Fibroblast of villous mesenchyme (primary cell): ENCODE measurements at regions not wholly inside any gene's neighbourhood (a gene's known extent, or its start where the extent isn't known, plus 50 kb on each side); places are given as distances from the start of the nearest gene placed in this dataset.

Experiments
- DNase-seq: peaks from one replicate; pipeline ENCODE4 v3.0.0-alpha.2; 2010; ENCODE audit warnings: low read depth
- H3K4me3 ChIP-seq: 2 replicates; pipeline ENCODE4 v1.5.1; 2011; ENCODE audit warnings: low read depth, mild to moderate bottlenecking, low read length
- TF ChIP-seq, protein P1 (sequence below): IDR thresholded peaks from 2 replicates; pipeline ENCODE4 v1.5.1; 2012; ENCODE audit warnings: low read depth, mild to moderate bottlenecking, low read length; ENCODE audit not compliant: insufficient read depth

- DNase-seq: no peak
- no peak overlapping the region for H3K4me3 ChIP-seq
- TF ChIP-seq, protein P1, sequence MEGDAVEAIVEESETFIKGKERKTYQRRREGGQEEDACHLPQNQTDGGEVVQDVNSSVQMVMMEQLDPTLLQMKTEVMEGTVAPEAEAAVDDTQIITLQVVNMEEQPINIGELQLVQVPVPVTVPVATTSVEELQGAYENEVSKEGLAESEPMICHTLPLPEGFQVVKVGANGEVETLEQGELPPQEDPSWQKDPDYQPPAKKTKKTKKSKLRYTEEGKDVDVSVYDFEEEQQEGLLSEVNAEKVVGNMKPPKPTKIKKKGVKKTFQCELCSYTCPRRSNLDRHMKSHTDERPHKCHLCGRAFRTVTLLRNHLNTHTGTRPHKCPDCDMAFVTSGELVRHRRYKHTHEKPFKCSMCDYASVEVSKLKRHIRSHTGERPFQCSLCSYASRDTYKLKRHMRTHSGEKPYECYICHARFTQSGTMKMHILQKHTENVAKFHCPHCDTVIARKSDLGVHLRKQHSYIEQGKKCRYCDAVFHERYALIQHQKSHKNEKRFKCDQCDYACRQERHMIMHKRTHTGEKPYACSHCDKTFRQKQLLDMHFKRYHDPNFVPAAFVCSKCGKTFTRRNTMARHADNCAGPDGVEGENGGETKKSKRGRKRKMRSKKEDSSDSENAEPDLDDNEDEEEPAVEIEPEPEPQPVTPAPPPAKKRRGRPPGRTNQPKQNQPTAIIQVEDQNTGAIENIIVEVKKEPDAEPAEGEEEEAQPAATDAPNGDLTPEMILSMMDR: no peak
These were observed 78.3 kb upstream of the ASIC2 start for GRCh38 chr17:33371377-33371776.

GRCh38 chr17:33373273-33373672 is 80.2 kb upstream of the ASIC2 start:
- H3K4me3 ChIP-seq: no peak overlapping the region
- DNase-seq: no peak
- TF ChIP-seq, protein P1: no peak

- TF ChIP-seq, protein P1: no peak
- DNase-seq: no peak
- no peak overlapping the region for H3K4me3 ChIP-seq
These were observed 82.0 kb upstream of the ASIC2 start for GRCh38 chr17:33375103-33375502.

GRCh38 chr17:33375783-33376182 is 82.7 kb upstream of the ASIC2 start:
- no peak overlapping the region for H3K4me3 ChIP-seq
- TF ChIP-seq, protein P1: no peak
- DNase-seq: no peak

- no peak overlapping the region for H3K4me3 ChIP-seq
- no peak for DNase-seq
- TF ChIP-seq, protein P1: no peak
These were observed 84.9 kb upstream of the ASIC2 start for GRCh38 chr17:33377837-33378595.

DNA sequence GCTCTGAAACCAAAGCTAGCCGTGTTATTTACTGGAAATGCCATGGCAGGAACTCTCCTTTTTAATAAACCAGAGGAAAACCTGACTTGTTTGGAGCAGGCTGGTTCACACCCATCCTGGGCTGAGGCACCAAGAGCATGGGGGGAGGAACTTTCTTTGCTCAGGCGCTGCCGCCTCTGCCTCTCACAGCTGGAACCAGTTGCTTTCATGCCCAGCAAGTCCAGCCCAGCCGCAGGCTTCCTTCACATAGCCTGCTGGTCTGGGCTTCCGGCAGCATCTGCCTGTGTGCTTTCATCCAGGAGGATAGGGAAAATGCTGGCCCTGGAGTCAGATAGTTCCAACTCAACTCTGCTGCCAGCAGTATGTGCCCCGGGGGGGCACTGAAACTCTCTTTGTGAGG is 88.1 kb upstream of the ASIC2 start:
- H3K4me3 ChIP-seq: no peak overlapping the region
- TF ChIP-seq, protein P1: no peak
- peak; percentile 16 for DNase-seq
